ENCODE measurements at regions not wholly inside any gene's neighbourhood (a gene's known extent, or its start where the extent isn't known, plus 50 kb on each side); places are given as distances from the start of the nearest gene placed in this dataset.

DNA sequence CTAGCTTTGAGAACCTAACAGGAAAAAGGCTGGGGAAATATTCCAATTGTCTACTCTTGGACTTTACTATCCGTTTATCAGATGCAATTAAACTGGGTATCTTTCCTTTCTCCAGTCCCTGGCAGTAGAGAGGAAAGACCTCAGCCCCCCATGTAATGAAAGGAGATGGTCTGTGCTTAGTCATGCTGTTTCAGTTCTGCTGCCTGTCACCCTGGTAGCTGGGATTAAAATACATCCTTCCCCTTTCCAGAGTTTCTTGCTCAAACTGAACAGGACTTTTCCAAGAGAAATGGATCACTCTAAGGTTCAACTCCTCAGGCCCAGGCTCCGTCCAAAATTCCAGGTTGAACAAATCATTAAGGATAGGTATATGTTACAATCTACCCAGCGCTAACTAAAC lies 202.9 kb downstream of the PTEN start:
- Histone ChIP-seq H3K18ac (ENCODE audit: extremely low read depth, low read length) (no peak overlapping the region), H3K27me3 (replicated peaks in 1 of 4; ENCODE audit: control insufficient read depth in 3 of 4, extremely low read depth in 1 of 4, insufficient read depth in 3 of 4, low read length in 3 of 4) (no peaks in the 10 kb centered on the region), H3K4me3 (ENCODE audit: extremely low read depth in 1 of 4, insufficient read depth in 2 of 4, low read depth in 3 of 4, low read length in 4 of 4) (no peak overlapping the region), H2BK20ac (ENCODE audit: low read length) (no peak overlapping the region), H2BK15ac (ENCODE audit: low read length) (no peak overlapping the region), H2BK12ac (ENCODE audit: low read depth, low read length) (no peak overlapping the region), H3K14ac (ENCODE audit: insufficient read length) (no peak overlapping the region), H3K56ac (replicated peaks; ENCODE audit: insufficient read length, low read depth, low read length) (no peak overlapping the region), H3K9ac (replicated peaks in 1 of 4; ENCODE audit: extremely low read depth in 1 of 4, low read depth in 3 of 4, low read length in 3 of 4) (no peak overlapping the region), H2BK5ac (ENCODE audit: low read depth, low read length) (no peak overlapping the region), H3K4me1 (replicated peaks in 1 of 4; ENCODE audit: control insufficient read depth in 3 of 4, insufficient read depth in 4 of 4, low read length in 3 of 4) (no peaks in the 10 kb centered on the region), H4K8ac (ENCODE audit: extremely low read depth, insufficient read depth, low read length) (no peak overlapping the region), H3K79me2 (ENCODE audit: control insufficient read depth in 1 of 2, insufficient read depth in 2 of 2, low read length in 2 of 2) (no peaks in the 10 kb centered on the region), H2AK5ac (ENCODE audit: low read depth, low read length) (no peak overlapping the region), H4K20me1 (replicated peaks in 1 of 2; ENCODE audit: control insufficient read depth in 1 of 2, insufficient read depth in 2 of 2, low read length in 2 of 2) (no peaks in the 10 kb centered on the region), H3K23ac (ENCODE audit: insufficient read length) (no peak overlapping the region), H3K79me1 (ENCODE audit: low read depth, low read length) (no peaks in the 10 kb centered on the region), H2AFZ (ENCODE audit: low read length) (no peak overlapping the region), H3K4ac (replicated peaks; ENCODE audit: insufficient read length, low read depth, low read length) (no peak overlapping the region), H2BK120ac (replicated peaks; ENCODE audit: low read depth, low read length) (no peak overlapping the region), H4K91ac (replicated peaks; ENCODE audit: insufficient read length, low read length) (no peak overlapping the region), H3K27ac (ENCODE audit: low read depth, low read length) (no peak overlapping the region), H3K36me3 (ENCODE audit: control insufficient read depth in 2 of 4, insufficient read depth in 4 of 4, low read length in 3 of 4) (no peaks in the 10 kb centered on the region), H4K5ac (ENCODE audit: insufficient read length, low read depth, low read length) (no peak overlapping the region), H3K4me2 (ENCODE audit: insufficient read depth in 1 of 2, low read depth in 2 of 2, low read length in 2 of 2) (no peak overlapping the region), H3K23me2 (ENCODE audit: low read depth, low read length) (no peaks in the 10 kb centered on the region), H3K9me3 (ENCODE audit: insufficient read depth in 2 of 2, low read depth in 1 of 2, low read length in 1 of 2) (no peaks in the 10 kb centered on the region)
- FAIRE-seq (no peak), DNase-seq (ENCODE audit: low read depth in 1 of 2, low spot score in 2 of 2) (no peak)
- ChIA-PET POLR2A (ENCODE audit: partially characterized antibody) (no interaction called here), CTCF (ENCODE audit: partially characterized antibody) (interaction anchor here (0.6 kb wide), 1 partner anchor 48 kb away, joined by 3 read pairs; no protein-coding TSS in a partner anchor)
- 82% methylated on average over 3 of the region's 3 CpGs; no CpG with 5 or more reads in 1 of the 2 experiments for WGBS, 2 experiments (ENCODE audit: extremely low coverage in 1 of 2, insufficient coverage in 1 of 2, insufficient read length in 1 of 2, insufficient replicate concordance in 2 of 2, low coverage in 1 of 2, low lambda C conversion rate in 2 of 2, missing lambda C conversion rate in 1 of 2)
- TF ChIP-seq POU5F1 (IDR thresholded peaks at IDR 0.05; ENCODE audit: low read depth, low read length) = no peak
- no peak for TF ChIP-seq RFX5 (IDR thresholded peaks at IDR 0.05; ENCODE audit: borderline replicate concordance, low read depth, low read length)
- TF ChIP-seq SUZ12 (IDR thresholded peaks at IDR 0.05; ENCODE audit: low read length) = no peak
- TF ChIP-seq HDAC2 (IDR thresholded peaks at IDR 0.05; ENCODE audit: borderline replicate concordance in 1 of 2, low read depth in 2 of 2, low read length in 2 of 2) = no peak
- TF ChIP-seq JUND (IDR thresholded peaks at IDR 0.05; ENCODE audit: low read length) = no peak
- TF ChIP-seq SAP30 (IDR thresholded peaks at IDR 0.05; ENCODE audit: insufficient read depth, insufficient replicate concordance, low read length) = no peak
- no peak for TF ChIP-seq EGR1 (IDR thresholded peaks at IDR 0.05; ENCODE audit: borderline replicate concordance, low read depth, low read length)
- no peak for TF ChIP-seq CHD2 (IDR thresholded peaks at IDR 0.05; ENCODE audit: low read length)
- TF ChIP-seq TCF12 (IDR thresholded peaks at IDR 0.05; ENCODE audit: low read depth, low read length) = no peak
- no peak for TF ChIP-seq SP1 (IDR thresholded peaks at IDR 0.05; ENCODE audit: low read depth, low read length)
- TF ChIP-seq BRCA1 (IDR thresholded peaks at IDR 0.05; ENCODE audit: low read depth, low read length) = no peak
- no peak for TF ChIP-seq CREB1 (IDR thresholded peaks at IDR 0.05)
- TF ChIP-seq RAD21 (IDR thresholded peaks at IDR 0.05 in 1 of 2, conservative IDR thresholded peaks at IDR 0.05 in 1 of 2; ENCODE audit: low read depth in 2 of 2, low read length in 2 of 2) = no peak
- no peak for TF ChIP-seq HDAC6 (IDR thresholded peaks at IDR 0.05; ENCODE audit: low read depth, low read length)
- no peak for TF ChIP-seq RBBP5 (IDR thresholded peaks at IDR 0.05; ENCODE audit: borderline replicate concordance, low read depth, low read length)
- TF ChIP-seq CTBP2 (IDR thresholded peaks at IDR 0.05; ENCODE audit: borderline replicate concordance, insufficient read depth, insufficient read length, low read length) = no peak

Data from H1 (cell line).